AG09309 (cell line): ENCODE measurements at regions not wholly inside any gene's neighbourhood (a gene's known extent, or its start where the extent isn't known, plus 50 kb on each side); places are given as distances from the start of the nearest gene placed in this dataset.
A peak's percentile ranks its signal among the peaks of the same experiment; 100 is the strongest.

Experiments
- DNase-seq: peaks from one replicate; pipeline ENCODE4 v3.0.0-alpha.2; 2010; ENCODE audit warnings: low read depth
- H3K4me3 ChIP-seq: 2 replicates; pipeline ENCODE4 v1.5.1; 2011; ENCODE audit warnings: mild to moderate bottlenecking, low read depth, low read length, moderate library complexity; ENCODE audit not compliant: control insufficient read depth
- TF ChIP-seq, protein P1 (sequence below): IDR thresholded peaks from 2 replicates; pipeline ENCODE4 v1.5.1; 2011; ENCODE audit warnings: mild to moderate bottlenecking, low read depth, low read length, inconsistent platforms; ENCODE audit not compliant: insufficient read depth, control insufficient read depth; ENCODE audit errors: missing control alignments

DNA sequence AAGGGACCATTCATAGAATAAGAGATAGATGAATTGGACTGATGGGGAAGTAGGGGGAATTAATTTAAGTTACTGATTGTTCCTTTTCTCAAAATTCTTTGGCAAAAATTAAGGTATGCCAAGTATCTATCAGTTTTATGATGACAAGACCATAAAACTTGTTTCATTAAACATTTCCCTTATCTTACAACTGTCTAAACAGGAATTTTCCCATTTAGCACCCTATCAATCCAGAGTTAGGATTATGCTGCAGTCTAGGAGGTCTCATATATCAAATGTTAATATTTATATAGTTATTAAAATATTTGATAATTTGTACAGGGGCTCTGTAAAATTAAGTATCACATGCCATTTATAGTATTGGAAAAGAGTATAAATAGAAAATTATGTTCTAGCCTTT lies 51.5 kb upstream of the ARID1B start:
- no peak for DNase-seq
- TF ChIP-seq, protein P1, sequence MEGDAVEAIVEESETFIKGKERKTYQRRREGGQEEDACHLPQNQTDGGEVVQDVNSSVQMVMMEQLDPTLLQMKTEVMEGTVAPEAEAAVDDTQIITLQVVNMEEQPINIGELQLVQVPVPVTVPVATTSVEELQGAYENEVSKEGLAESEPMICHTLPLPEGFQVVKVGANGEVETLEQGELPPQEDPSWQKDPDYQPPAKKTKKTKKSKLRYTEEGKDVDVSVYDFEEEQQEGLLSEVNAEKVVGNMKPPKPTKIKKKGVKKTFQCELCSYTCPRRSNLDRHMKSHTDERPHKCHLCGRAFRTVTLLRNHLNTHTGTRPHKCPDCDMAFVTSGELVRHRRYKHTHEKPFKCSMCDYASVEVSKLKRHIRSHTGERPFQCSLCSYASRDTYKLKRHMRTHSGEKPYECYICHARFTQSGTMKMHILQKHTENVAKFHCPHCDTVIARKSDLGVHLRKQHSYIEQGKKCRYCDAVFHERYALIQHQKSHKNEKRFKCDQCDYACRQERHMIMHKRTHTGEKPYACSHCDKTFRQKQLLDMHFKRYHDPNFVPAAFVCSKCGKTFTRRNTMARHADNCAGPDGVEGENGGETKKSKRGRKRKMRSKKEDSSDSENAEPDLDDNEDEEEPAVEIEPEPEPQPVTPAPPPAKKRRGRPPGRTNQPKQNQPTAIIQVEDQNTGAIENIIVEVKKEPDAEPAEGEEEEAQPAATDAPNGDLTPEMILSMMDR: no peak
- no peak overlapping the region for H3K4me3 ChIP-seq

DNA sequence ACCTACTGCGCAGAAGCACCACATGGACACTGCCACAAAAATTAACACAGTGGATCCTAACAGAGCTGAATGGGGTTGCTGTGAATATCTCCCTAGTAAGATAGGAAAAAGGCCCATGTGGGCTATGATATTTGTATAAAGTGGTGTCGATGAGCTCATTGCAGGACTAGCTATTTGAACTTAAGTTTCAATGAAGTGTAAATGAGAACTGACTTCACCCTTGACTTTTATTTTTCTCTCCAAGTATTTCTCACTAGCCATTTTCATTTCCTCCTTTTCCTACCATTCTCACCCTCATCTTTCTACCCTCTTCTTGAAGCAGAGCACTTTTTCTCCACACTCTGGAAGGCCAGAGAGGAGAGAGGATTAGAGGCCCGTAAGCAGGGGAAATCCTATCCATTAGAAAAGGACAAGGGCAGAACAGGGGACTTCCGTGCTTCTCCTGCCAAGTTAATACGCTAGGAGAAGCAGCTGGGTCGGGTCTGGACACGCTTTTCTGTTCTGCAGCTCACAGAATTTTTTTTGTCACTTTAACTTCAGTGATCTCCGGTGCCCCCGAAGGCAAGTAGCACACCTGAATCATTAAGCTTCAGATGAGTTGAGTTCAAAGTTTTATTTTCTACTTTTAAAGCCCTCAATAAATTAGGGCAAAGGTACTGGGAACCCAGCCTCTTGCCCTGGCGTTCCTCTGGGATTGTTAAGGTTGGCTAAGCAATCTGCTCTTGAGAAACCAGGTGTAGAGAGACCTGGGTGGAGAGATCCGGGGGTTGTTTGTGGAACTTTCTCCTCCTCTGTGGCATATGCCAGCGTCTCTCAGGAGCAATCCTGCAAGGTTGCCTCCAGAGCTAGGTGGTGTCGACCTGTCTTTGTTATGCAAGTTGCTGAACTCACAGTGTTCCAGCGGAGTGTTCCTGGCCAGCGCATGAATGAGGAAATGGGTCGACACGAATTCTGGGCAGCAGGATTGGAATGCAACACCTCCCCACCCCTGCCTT lies 56.2 kb upstream of the ARID1B start:
- TF ChIP-seq, protein P1: no peak
- H3K4me3 ChIP-seq: no peak overlapping the region
- no peak for DNase-seq

DNA sequence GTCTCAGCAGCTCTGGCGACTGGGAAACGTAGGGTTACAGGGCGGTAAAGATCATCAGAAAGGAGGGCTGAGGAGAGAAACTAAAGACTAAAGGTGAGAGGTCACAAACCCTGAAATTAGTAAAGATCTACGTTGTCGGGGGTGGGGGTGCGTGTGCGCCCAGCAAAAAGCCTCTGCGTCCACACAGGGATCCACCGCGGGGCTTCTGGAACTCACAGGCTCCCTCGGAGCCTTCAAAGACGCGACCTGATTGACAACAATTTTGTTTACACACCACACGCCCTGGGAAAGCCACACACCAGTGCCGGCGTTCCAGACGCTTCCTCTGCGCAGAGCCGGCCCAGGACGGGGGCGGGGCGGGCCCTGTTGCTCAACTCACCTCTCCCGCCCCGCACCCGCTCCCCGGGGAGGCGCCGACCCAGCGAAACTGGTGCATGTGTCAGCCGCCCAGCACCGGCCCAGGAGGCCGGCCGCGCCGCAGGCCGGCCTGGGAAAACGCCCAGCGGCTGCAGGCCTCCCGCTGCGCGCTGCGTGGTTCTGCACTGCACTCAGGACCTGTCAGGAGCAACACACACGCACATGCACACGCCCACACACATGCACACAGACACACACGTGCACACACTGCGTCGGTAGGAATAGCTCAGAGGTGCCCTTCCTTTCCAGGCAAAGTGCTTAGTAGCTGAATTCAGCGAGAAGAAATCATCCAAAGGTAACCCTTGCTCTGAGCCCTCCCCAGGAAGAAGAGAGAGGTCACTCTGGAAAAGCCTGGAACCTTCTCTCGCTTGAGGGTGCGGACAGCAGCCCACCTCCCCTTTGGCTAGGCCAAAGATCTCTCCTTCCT lies 57.2 kb upstream of the ARID1B start:
- peak; percentile 81 for DNase-seq
- H3K4me3 ChIP-seq: peak overlapping the region; percentile 24
- TF ChIP-seq, protein P1: no peak

DNA sequence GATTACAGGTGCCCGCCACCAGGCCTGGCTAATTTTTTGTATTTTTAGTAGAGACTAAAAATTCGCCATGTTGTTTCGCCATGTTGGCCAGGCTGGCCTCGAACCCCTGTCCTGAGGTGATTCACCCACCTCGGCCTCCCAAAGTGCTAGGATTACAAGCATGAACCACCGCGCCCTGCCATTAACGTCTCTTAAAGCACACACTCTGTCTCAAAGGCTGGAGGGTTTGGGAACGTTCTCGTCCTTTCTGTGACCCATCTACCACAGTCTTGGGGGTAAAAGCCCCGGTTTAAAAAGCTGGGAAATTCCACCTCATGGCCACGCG lies 57.8 kb upstream of the ARID1B start:
- TF ChIP-seq, protein P1: no peak
- no peak overlapping the region for H3K4me3 ChIP-seq
- DNase-seq: no peak

DNA sequence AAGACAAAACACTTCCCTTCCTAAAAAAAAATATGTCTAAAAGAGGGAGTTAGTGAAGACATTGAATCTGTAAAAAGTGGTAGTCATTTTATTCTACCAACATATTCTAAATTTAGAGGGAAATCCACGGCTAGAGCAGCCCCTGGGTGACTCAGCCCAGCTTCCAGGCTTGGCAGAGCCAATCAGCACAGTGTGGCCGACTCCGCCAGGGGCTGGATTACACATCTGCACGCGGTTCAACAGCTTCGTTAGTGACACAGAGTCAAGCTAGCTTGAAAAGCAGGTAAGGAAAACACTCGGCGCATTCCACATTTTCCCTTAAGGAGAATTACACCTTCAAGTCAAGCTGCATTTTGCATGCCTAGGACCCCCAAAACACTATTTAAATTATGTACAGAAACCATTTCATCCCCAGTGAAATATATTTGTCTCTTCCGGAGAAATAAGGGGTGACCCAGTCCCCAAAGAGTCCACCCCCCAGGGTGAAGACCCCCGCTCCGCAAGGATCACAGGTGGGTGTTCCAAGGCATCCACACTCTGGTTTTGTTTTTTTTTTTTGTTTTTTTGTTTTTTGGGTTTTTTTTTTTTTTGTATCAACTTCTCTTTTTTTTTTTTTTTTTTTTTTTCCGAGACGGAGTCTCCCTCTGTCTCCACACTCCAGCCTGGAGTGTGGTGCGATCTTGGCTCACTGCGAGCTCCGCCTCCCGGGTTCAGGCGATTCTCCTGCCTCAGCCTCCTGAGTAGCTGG lies 58.4 kb upstream of the ARID1B start:
- TF ChIP-seq, protein P1: no peak
- peak; percentile 76 for DNase-seq
- H3K4me3 ChIP-seq: no peak overlapping the region

DNA sequence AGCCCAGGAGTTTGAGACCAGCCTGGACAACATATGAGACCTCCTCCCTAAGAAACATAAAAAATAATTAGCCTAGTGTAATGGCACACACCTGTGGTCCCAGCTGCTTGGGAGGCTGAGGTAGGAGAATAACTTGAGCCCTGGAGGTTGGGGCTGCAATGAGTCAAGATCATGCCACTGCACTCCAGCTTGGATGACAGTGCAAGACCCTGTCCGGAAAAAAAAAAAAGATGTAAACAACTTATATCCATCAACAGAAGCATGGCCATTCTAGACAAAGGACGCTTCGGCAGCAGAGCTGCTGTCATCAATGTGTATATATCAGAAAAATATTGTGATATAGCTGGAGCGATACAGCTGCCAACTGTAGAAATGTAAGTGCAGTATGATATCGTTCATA lies 59.6 kb upstream of the ARID1B start:
- DNase-seq: no peak
- TF ChIP-seq, protein P1: no peak
- no peak overlapping the region for H3K4me3 ChIP-seq
